IMR-90 (cell line): ENCODE measurements at regions not wholly inside any gene's neighbourhood (a gene's known extent, or its start where the extent isn't known, plus 50 kb on each side); places are given as distances from the start of the nearest gene placed in this dataset.

Experiments
- ATAC-seq: fragments of 200-7000 bp; cut with Tn5 transposase; 2 replicates; pipeline ENCODE4 v1.9.1; 2020; ENCODE audit warnings: low read depth, mild to moderate bottlenecking, moderate library complexity
- BruUV-seq: library from RNA; stranded (reverse); fragments of 400-500 nt; replicated peaks from 2 replicates; lab custom pipeline; 2021; lab: Mats Ljungman, UMichigan
- CTCF ChIA-PET: fragments of 300-600 bp; formaldehyde crosslinking; extraction: SDS; loops from one replicate; lab custom pipeline; 2021; ENCODE audit warnings: antibody characterized with exemption; lab: Yijun Ruan, JAX
- POLR2A ChIA-PET: fragments of 300-600 bp; sonication (Branson Sonifier 250); formaldehyde crosslinking; loops from one replicate; lab custom pipeline; 2022; ENCODE audit warnings: antibody characterized with exemption; ENCODE audit not compliant: unreplicated experiment; lab: Charles Lee
- DNase-seq: peaks from one replicate; pipeline ENCODE4 v3.0.0; 2013
- H2AFZ ChIP-seq: replicated peaks from 2 replicates; pipeline ENCODE3; 2013; ENCODE audit warnings: low read length, mild to moderate bottlenecking; ENCODE audit not compliant: poor library complexity
- H2AK5ac ChIP-seq: 2 replicates; pipeline ENCODE4 v1.6.1; 2013; ENCODE audit warnings: low read depth, low read length, inconsistent platforms
- H2AK9ac ChIP-seq: replicated peaks from 2 replicates; pipeline ENCODE3; 2013; ENCODE audit warnings: mild to moderate bottlenecking, low read depth, low read length, moderate library complexity; ENCODE audit not compliant: poor library complexity
- H2BK120ac ChIP-seq: 2 replicates; pipeline ENCODE4 v1.6.1; 2013; ENCODE audit warnings: low read depth, low read length, inconsistent platforms
- H2BK15ac ChIP-seq: 3 replicates; pipeline ENCODE4 v1.6.1; 2013; ENCODE audit warnings: low read depth, low read length, inconsistent platforms
- H2BK20ac ChIP-seq: 2 replicates; pipeline ENCODE4 v1.6.1; 2013; ENCODE audit warnings: low read depth, mild to moderate bottlenecking, inconsistent platforms, low read length, moderate library complexity
- H2BK5ac ChIP-seq: 2 replicates; pipeline ENCODE4 v1.6.1; 2013; ENCODE audit warnings: mild to moderate bottlenecking, low read depth, low read length, inconsistent platforms; ENCODE audit not compliant: poor library complexity, severe bottlenecking
- H3K14ac ChIP-seq: replicated peaks from 2 replicates; pipeline ENCODE4 v1.6.1; 2013; ENCODE audit warnings: low read depth, low read length, inconsistent platforms
- H3K18ac ChIP-seq: 2 replicates; pipeline ENCODE4 v1.6.1; 2013; ENCODE audit warnings: low read depth, low read length, control low read depth
- H3K23ac ChIP-seq: 2 replicates; pipeline ENCODE4 v1.6.1; 2013; ENCODE audit warnings: low read depth, low read length, inconsistent platforms
- H3K27ac ChIP-seq: 2 replicates; pipeline ENCODE4 v1.5.1; 2013; ENCODE audit warnings: mild to moderate bottlenecking, control low read depth, low read length; ENCODE audit not compliant: insufficient read depth
- H3K27me3 ChIP-seq: 2 replicates; pipeline ENCODE4 v1.6.1; 2013; ENCODE audit warnings: low read length; ENCODE audit not compliant: control insufficient read depth, insufficient read depth
- H3K36me3 ChIP-seq: 2 replicates; pipeline ENCODE4 v1.6.1; 2013; ENCODE audit warnings: low read length, mixed read lengths; ENCODE audit not compliant: control insufficient read depth, insufficient read depth
- H3K4ac ChIP-seq: 2 replicates; pipeline ENCODE4 v1.6.1; 2013; ENCODE audit warnings: low read depth, low read length, inconsistent platforms
- H3K4me1 ChIP-seq: 2 replicates; pipeline ENCODE4 v1.6.1; 2013; ENCODE audit warnings: low read length, mixed read lengths; ENCODE audit not compliant: control insufficient read depth, insufficient read depth
- H3K4me2 ChIP-seq: 2 replicates; pipeline ENCODE4 v1.6.1; 2013; ENCODE audit warnings: low read depth, mild to moderate bottlenecking, control low read depth, low read length, moderate library complexity
- H3K4me3 ChIP-seq: 2 replicates; pipeline ENCODE4 v1.5.1; 2013; ENCODE audit warnings: low read depth, mild to moderate bottlenecking, control low read depth, low read length, moderate library complexity; ENCODE audit not compliant: insufficient read depth
- H3K56ac ChIP-seq: 2 replicates; pipeline ENCODE4 v1.6.1; 2013; ENCODE audit warnings: low read length, inconsistent platforms; ENCODE audit not compliant: insufficient read depth; ENCODE audit errors: extremely low read depth
- H3K79me1 ChIP-seq, 2 experiments: 2 replicates each; pipeline ENCODE4 v1.6.1; 2013; ENCODE audit warnings: low read length in 2 of 2, inconsistent platforms in 1 of 2, low read depth in 1 of 2
- H3K9ac ChIP-seq: 2 replicates; pipeline ENCODE4 v1.6.1; 2013; ENCODE audit warnings: low read depth, low read length, control low read depth
- H3K9me1 ChIP-seq: 2 replicates; pipeline ENCODE4 v1.6.1; 2013; ENCODE audit warnings: low read length, inconsistent platforms; ENCODE audit not compliant: insufficient read depth
- H3K9me3 ChIP-seq: 2 replicates; pipeline ENCODE4 v1.6.1; 2013; ENCODE audit warnings: low read length; ENCODE audit not compliant: control insufficient read depth, insufficient read depth
- H4K20me1 ChIP-seq: 2 replicates; pipeline ENCODE4 v1.6.1; 2013; ENCODE audit warnings: low read length, inconsistent platforms; ENCODE audit not compliant: insufficient read depth
- H4K5ac ChIP-seq: 2 replicates; pipeline ENCODE4 v1.6.1; 2013; ENCODE audit warnings: mild to moderate bottlenecking, low read depth, low read length, control low read depth
- H4K8ac ChIP-seq, 2 experiments: 2 replicates each; pipeline ENCODE4 v1.6.1; 2013; ENCODE audit warnings: low read depth in 2 of 2, low read length in 2 of 2, control low read depth in 1 of 2, inconsistent platforms in 1 of 2
- H4K91ac ChIP-seq: 2 replicates; pipeline ENCODE4 v1.6.1; 2013; ENCODE audit warnings: low read depth, low read length, inconsistent platforms; ENCODE audit not compliant: insufficient read depth
- CHD1 ChIP-seq: IDR thresholded peaks from 2 replicates; pipeline ENCODE4 v1.6.1; 2012; ENCODE audit warnings: low read depth, low read length, improper control_type of control experiment
- MAZ ChIP-seq: IDR thresholded peaks from 2 replicates; pipeline ENCODE4 v1.6.1; 2012; ENCODE audit warnings: low read depth, mild to moderate bottlenecking, low read length, improper control_type of control experiment, moderate library complexity, borderline replicate concordance
- NFE2L2 ChIP-seq: fragments of 150-350 bp; IDR thresholded peaks from 2 replicates; pipeline ENCODE4 v1.6.1; 2016; ENCODE audit warnings: low read depth, mild to moderate bottlenecking, low read length
- RAD21 ChIP-seq: IDR thresholded peaks from 2 replicates; pipeline ENCODE4 v1.6.1; 2012; ENCODE audit warnings: low read length, improper control_type of control experiment
- RFX5 ChIP-seq: IDR thresholded peaks from 2 replicates; pipeline ENCODE4 v1.8.0; 2012; ENCODE audit warnings: low read depth, mild to moderate bottlenecking, low read length, moderate library complexity
- WGBS, 2 experiments: methylation state at CpG; one replicate each; pipeline versions ENCODE4 v1.1.5 to v1.1.7; 2013; ENCODE audit warnings: missing lambda C conversion rate in 2 of 2; ENCODE audit not compliant: insufficient read length in 1 of 2; ENCODE audit errors: extremely low coverage in 2 of 2; 5-methylcytosine and 5-hydroxymethylcytosine counted together
- dilution Hi-C: fragments of 300-500 bp; cut with HindIII; formaldehyde crosslinking; loops from one replicate; pipeline ENCODE4 v1.14.3; 2018; ENCODE audit warnings: low sequenced_read_pairs; ENCODE audit not compliant: unreplicated experiment
- in situ Hi-C: fragments of 300-500 bp; cut with MboI; formaldehyde crosslinking; loops from 3 replicates; pipeline ENCODE4 v1.14.3; 2019; ENCODE audit warnings: low sequenced_read_pairs, inconsistent platforms, mixed read lengths
- intact Hi-C: fragments of 100-400 bp; cut with micrococcal nuclease; formaldehyde crosslinking; loops from 2 replicates; pipeline ENCODE4 v1.10.0; 2022
- TF ChIP-seq, protein P1 (sequence below): fragments of 150-350 bp; IDR thresholded peaks from 2 replicates; pipeline ENCODE4 v1.6.1; 2017; ENCODE audit warnings: mild to moderate bottlenecking, antibody characterized with exemption, low read length, low read depth

DNA sequence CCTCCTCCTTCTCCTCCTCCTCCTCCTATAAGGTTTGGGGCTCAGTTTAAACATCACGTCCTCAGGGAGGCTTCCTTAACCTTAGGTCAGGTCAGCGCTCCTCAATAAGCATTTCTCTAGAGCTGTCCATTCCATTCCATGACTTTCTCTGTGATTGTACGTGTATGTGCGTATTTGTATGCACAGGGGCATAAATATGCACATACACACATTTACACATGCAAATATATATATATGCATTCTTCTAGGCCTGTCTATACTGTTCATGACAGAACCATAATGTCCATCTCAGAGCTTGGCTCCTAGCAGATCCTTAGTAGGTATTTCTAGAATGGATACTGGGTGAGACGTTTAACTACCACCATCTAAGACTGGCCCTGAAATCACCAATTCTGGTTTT, 258.6 kb downstream of the STIM2 start:
- ChIA-PET CTCF (no interaction called here), POLR2A (no interaction called here)
- dilution Hi-C loops: no loop called here
- no peak overlapping the region for H2AFZ ChIP-seq
- no peak overlapping the region for H3K27ac ChIP-seq
- no CpG with 5 or more reads among the region's 5 CpGs for WGBS, 2 experiments
- no peaks in the 10 kb centered on the region for H3K36me3 ChIP-seq
- H3K56ac ChIP-seq: no peak overlapping the region
- H3K4me1 ChIP-seq: no peaks in the 10 kb centered on the region
- no peaks in the 10 kb centered on the region for H3K27me3 ChIP-seq
- in situ Hi-C loops: no loop called here
- ATAC-seq (no peak), DNase-seq (no peak)
- intact Hi-C loops: no loop called here
- no peak overlapping the region for H4K91ac ChIP-seq
- no peak overlapping the region for H2BK20ac ChIP-seq
- no peak overlapping the region for H3K14ac ChIP-seq
- no peak overlapping the region for H3K9ac ChIP-seq
- H4K5ac ChIP-seq: no peak overlapping the region
- TF ChIP-seq MAZ (no peak), RFX5 (no peak), NFE2L2 (no peak), CHD1 (no peak), RAD21 (no peak)
- TF ChIP-seq, protein P1, sequence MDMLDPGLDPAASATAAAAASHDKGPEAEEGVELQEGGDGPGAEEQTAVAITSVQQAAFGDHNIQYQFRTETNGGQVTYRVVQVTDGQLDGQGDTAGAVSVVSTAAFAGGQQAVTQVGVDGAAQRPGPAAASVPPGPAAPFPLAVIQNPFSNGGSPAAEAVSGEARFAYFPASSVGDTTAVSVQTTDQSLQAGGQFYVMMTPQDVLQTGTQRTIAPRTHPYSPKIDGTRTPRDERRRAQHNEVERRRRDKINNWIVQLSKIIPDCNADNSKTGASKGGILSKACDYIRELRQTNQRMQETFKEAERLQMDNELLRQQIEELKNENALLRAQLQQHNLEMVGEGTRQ: no peak
- no TSS peak for BruUV-seq
- H3K4me2 ChIP-seq: no peak overlapping the region
- no peak overlapping the region for H2BK5ac ChIP-seq
- no peak overlapping the region for H4K8ac ChIP-seq
- no peaks in the 10 kb centered on the region for H3K9me1 ChIP-seq
- H2BK15ac ChIP-seq: no peak overlapping the region
- H3K9me3 ChIP-seq: no peaks in the 10 kb centered on the region
- no peaks in the 10 kb centered on the region for H4K20me1 ChIP-seq
- no peak overlapping the region for H3K23ac ChIP-seq
- H2AK5ac ChIP-seq: no peak overlapping the region
- H3K4me3 ChIP-seq: no peak overlapping the region
- no peak overlapping the region for H3K4ac ChIP-seq
- H3K18ac ChIP-seq: no peak overlapping the region
- H3K79me1 ChIP-seq: no peaks in the 10 kb centered on the region
- no peak overlapping the region for H2AK9ac ChIP-seq
- no peak overlapping the region for H2BK120ac ChIP-seq
